ENCODE measurements at regions not wholly inside any gene's neighbourhood (a gene's known extent, or its start where the extent isn't known, plus 50 kb on each side); places are given as distances from the start of the nearest gene placed in this dataset.

DNA sequence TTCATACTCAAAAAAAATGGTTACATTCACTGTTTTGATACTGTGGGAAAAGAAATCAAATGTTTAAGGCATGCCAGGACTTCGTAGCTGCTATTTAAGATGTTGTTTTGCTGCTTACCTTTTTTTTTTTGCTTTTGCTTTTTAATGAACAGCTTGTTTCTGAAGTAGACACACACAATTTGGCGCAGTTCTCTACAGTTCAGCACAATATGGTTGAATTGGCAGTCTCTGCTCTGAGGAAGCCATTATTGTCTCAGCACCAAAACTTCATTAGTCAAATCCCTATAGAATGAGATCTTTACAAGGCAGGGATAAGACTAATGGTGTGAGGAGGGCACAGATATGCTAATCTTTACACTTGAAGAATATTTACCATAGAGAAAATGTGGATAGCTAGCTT, 197.6 kb downstream of the SLITRK5 start:
- no peak for TF ChIP-seq NFYB (IDR thresholded peaks at IDR 0.05; ENCODE audit: extremely low read depth, insufficient read length)
- TF ChIP-seq NR2C2 (CRISPR knock-in tag; IDR thresholded peaks at IDR 0.05), result no peak
- no peak for TF ChIP-seq NR2C2 (tag; IDR thresholded peaks at IDR 0.05)
- TF ChIP-seq ZNF253 (CRISPR knock-in tag; conservative IDR thresholded peaks at IDR 0.05), result no peak
- no peak for TF ChIP-seq THRAP3 (IDR thresholded peaks at IDR 0.05; ENCODE audit: borderline replicate concordance)
- TF ChIP-seq, protein P1, sequence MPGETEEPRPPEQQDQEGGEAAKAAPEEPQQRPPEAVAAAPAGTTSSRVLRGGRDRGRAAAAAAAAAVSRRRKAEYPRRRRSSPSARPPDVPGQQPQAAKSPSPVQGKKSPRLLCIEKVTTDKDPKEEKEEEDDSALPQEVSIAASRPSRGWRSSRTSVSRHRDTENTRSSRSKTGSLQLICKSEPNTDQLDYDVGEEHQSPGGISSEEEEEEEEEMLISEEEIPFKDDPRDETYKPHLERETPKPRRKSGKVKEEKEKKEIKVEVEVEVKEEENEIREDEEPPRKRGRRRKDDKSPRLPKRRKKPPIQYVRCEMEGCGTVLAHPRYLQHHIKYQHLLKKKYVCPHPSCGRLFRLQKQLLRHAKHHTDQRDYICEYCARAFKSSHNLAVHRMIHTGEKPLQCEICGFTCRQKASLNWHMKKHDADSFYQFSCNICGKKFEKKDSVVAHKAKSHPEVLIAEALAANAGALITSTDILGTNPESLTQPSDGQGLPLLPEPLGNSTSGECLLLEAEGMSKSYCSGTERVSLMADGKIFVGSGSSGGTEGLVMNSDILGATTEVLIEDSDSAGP (CRISPR knock-in tag; IDR thresholded peaks at IDR 0.05), result no peak
- TF ChIP-seq, protein P2, sequence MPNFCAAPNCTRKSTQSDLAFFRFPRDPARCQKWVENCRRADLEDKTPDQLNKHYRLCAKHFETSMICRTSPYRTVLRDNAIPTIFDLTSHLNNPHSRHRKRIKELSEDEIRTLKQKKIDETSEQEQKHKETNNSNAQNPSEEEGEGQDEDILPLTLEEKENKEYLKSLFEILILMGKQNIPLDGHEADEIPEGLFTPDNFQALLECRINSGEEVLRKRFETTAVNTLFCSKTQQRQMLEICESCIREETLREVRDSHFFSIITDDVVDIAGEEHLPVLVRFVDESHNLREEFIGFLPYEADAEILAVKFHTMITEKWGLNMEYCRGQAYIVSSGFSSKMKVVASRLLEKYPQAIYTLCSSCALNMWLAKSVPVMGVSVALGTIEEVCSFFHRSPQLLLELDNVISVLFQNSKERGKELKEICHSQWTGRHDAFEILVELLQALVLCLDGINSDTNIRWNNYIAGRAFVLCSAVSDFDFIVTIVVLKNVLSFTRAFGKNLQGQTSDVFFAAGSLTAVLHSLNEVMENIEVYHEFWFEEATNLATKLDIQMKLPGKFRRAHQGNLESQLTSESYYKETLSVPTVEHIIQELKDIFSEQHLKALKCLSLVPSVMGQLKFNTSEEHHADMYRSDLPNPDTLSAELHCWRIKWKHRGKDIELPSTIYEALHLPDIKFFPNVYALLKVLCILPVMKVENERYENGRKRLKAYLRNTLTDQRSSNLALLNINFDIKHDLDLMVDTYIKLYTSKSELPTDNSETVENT (CRISPR knock-in tag; IDR thresholded peaks at IDR 0.05), result no peak
- TF ChIP-seq SMARCB1 (IDR thresholded peaks at IDR 0.05; ENCODE audit: insufficient read length, low read depth), result no peak
- no peak for TF ChIP-seq MBD2 (IDR thresholded peaks at IDR 0.05; ENCODE audit: borderline replicate concordance, low read depth)
- TF ChIP-seq FOSL1 (tag; conservative IDR thresholded peaks at IDR 0.05), result no peak
- TF ChIP-seq ZNF589 (CRISPR knock-in tag; IDR thresholded peaks at IDR 0.05; ENCODE audit: low read depth), result no peak
- TF ChIP-seq, protein P3, sequence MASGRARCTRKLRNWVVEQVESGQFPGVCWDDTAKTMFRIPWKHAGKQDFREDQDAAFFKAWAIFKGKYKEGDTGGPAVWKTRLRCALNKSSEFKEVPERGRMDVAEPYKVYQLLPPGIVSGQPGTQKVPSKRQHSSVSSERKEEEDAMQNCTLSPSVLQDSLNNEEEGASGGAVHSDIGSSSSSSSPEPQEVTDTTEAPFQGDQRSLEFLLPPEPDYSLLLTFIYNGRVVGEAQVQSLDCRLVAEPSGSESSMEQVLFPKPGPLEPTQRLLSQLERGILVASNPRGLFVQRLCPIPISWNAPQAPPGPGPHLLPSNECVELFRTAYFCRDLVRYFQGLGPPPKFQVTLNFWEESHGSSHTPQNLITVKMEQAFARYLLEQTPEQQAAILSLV (tag; IDR thresholded peaks at IDR 0.05), result no peak
- no peak for DNase-seq (ENCODE audit: extremely low read depth in 1 of 4, low spot score in 3 of 4)
- POLR2A ChIA-PET, result no interaction called here

More for the DNA sequence above, 197.6 kb downstream of the SLITRK5 start:
- no peaks in the 10 kb centered on the region for H3K36me3 ChIP-seq (ENCODE audit: control insufficient read depth, insufficient read depth, low read length)
- no peaks in the 10 kb centered on the region for H3K79me2 ChIP-seq (ENCODE audit: control insufficient read depth, insufficient read depth, low read length)
- BruUV-seq (replicated peaks), result no TSS peak
- H3K4me2 ChIP-seq (ENCODE audit: insufficient read depth, low read length), result no peak overlapping the region
- H2AFZ ChIP-seq (ENCODE audit: low read depth, low read length), result no peak overlapping the region
- 6% methylated on average over 2 of the region's 2 CpGs for WGBS (ENCODE audit: insufficient coverage, low coverage, missing lambda C conversion rate)
- FAIRE-seq, result no peak
- no peak overlapping the region for H3K9ac ChIP-seq (ENCODE audit: insufficient read depth in 1 of 2, low read depth in 2 of 2, low read length in 2 of 2)
- ATAC-seq, result no peak
- CTCF ChIA-PET (ENCODE audit: low intra/inter-chr PET ratio), result no interaction called here
- H3K9me1 ChIP-seq (ENCODE audit: control insufficient read depth, insufficient read depth, low read length), result no peaks in the 10 kb centered on the region
- intact Hi-C loops (cut with micrococcal nuclease) (no loop called here), in situ Hi-C loops (cut with MboI) (no loop called here)
- no peaks in the 10 kb centered on the region for H4K20me1 ChIP-seq (replicated peaks; ENCODE audit: control insufficient read depth, insufficient read depth, low read length)
- no peaks in the 10 kb centered on the region for H3K4me1 ChIP-seq (replicated peaks in 1 of 2; ENCODE audit: control insufficient read depth in 2 of 2, insufficient read depth in 2 of 2, low read length in 2 of 2)
- no peaks in the 10 kb centered on the region for H3K27me3 ChIP-seq (ENCODE audit: control insufficient read depth in 2 of 2, insufficient read depth in 2 of 2, low read length in 2 of 2)
- H3K27ac ChIP-seq (ENCODE audit: extremely low read depth, low read depth, low read length), result no peak overlapping the region
- no peak overlapping the region for H3K4me3 ChIP-seq
- H3K9me3 ChIP-seq (replicated peaks; ENCODE audit: control insufficient read depth, insufficient read depth, low read depth, low read length), result no peaks in the 10 kb centered on the region

Measured in K562 (cell line).